Fibroblast of peridontal ligament (primary cell): ENCODE measurements at regions not wholly inside any gene's neighbourhood (a gene's known extent, or its start where the extent isn't known, plus 50 kb on each side); places are given as distances from the start of the nearest gene placed in this dataset.
"Not testable (repeated sequence)": the region's sequence is repeated elsewhere in the genome, so short reads cannot be mapped to it uniquely, and the experiment has no call there.

Source experiments
- DNase-seq: peaks from one replicate; pipeline ENCODE4 v3.0.0-alpha.2; 2010; ENCODE audit errors: extremely low read depth

- no peak for DNase-seq
These were observed 149.3 kb downstream of the TGFB2 start for GRCh38 chr1:218494449-218494852.

- DNase-seq, result no peak
These were observed 150.8 kb downstream of the TGFB2 start for GRCh38 chr1:218495931-218496330.

GRCh38 chr1:218496561-218496960, 151.4 kb downstream of the TGFB2 start:
- peak; percentile 99 for DNase-seq

DNA sequence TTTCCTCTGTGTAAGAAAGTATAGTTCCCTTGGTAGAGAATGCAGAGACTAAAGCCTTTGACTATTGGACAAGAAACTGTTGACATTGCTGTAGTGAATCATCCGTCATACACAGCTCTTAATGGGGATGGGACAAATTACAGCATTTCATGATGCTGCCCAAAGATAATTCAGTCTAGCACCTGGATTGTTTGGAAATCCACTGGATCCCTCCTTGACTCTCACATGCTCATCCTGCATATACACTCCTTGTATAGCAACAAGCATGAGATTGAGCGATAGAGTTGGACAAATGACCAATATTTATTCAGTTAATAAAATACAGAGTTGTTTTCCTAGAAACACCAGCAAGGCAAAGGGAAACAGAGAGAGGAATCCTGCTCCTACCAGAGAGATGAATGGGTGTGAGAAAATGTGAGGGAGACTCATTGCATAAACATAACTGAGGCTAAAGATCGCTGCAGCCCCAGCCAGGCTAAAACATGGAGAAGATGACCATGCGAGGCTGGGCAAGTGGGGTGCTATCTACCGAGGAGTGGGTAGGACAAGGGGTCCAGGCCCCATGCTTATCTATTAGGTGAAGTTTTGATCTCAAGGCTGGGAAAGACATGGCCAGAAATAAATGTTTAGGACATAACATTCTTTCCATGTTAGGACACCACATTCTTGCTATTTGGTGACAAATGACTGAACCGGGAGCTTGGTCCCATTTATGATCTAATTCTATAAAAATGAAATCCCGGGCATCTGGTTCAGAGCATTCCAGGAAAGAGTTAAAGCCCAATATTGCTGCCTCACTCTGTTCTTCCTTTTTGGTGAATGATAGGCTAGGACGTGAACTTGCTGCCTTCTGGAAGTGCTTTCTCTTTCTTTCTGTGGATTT, 153.2 kb downstream of the TGFB2 start:
- DNase-seq, result peak; percentile 61

GRCh38 chr1:218499011-218499691, 154.0 kb downstream of the TGFB2 start:
- peak; percentile 83 for DNase-seq

- DNase-seq, result no peak
These were observed 154.8 kb downstream of the TGFB2 start for GRCh38 chr1:218499911-218500310.

DNA sequence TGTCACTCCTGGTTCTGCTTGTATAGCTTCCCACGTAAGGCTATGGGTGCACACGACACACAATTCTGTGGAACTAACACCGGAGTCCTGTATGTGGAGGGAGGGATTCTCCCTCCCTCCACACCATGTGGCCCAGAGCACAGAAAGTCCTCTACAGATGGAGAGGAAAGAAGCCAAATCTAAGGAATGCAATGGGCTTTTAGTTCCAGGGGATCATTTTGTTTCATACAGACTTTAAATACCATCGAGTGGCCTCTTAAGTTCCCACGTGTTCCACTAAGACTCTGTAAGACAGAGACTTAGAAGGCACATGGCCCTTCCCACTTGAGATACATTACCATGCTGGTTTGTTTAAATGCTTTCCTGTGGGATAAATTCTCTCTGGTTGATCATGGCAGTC, 156.0 kb downstream of the TGFB2 start:
- peak; percentile 31 for DNase-seq

DNA sequence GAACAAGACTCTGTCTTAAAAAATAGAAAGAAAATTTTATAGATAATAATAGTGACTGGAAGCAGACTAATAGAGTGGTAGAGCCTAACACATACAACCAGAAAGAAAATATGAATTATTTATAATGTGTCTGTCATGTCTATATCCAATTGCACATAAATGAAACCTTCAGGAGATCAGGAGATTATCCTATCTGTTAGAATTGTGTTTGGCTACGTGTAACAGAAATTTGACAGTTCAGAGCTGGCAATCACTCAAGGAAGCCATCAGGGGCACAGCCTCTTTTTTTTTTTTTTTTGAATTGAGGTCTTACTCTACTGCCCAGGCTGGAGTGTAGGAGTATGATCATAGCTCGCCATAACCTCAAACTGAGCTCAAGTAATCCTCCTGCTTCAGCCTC, 157.2 kb downstream of the TGFB2 start:
- DNase-seq, result no peak

DNA sequence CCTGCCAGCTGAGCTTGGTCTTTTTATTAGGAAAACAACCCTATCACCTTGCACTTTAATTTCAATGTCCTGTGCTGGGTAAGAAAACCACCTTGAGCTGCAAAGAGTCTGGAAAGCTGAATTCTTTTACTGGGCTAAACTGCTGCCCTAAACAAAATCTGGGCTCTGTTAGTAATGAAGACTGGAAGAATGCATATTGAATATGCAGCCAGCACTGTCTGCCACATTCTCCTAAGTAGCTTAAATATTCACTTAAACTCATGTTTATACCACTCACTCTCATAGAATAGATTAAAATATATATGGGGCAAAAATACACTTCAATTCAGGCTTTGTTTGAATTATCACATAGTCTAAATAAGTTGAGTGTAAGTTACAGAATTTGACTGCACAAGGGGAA, 158.0 kb downstream of the TGFB2 start:
- DNase-seq, result no peak

DNA sequence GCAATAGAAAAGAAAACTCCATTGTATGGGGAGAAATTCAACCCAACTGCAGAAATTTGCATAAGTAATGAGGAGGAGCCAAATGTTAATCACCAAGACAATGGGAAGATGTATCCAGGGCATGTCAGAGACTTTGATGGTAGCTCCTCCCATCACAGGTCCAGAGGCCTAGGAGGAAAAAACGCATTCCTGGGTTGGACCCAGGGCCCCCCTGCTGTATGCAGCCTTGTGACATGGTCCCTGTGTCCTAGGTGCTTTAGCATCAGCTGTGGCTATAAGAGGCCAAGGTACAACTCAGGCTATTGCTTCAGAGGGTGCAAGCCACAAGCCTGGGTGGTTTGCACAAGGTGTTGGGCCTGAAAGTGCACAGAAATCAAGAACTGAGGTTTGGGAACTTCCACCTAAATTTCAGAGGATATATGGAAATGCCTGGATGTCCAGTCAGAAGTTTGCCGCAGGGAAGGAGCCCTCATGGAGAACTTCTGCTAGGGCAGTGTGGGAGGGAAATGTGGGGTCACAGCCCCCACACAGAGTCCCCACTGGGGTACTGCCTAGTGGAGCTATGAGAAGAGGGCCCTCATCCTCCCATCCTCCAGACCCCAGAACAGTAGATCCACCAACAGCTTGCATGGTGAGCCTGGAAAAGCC, 162.3 kb downstream of the TGFB2 start:
- DNase-seq, result no peak

DNA sequence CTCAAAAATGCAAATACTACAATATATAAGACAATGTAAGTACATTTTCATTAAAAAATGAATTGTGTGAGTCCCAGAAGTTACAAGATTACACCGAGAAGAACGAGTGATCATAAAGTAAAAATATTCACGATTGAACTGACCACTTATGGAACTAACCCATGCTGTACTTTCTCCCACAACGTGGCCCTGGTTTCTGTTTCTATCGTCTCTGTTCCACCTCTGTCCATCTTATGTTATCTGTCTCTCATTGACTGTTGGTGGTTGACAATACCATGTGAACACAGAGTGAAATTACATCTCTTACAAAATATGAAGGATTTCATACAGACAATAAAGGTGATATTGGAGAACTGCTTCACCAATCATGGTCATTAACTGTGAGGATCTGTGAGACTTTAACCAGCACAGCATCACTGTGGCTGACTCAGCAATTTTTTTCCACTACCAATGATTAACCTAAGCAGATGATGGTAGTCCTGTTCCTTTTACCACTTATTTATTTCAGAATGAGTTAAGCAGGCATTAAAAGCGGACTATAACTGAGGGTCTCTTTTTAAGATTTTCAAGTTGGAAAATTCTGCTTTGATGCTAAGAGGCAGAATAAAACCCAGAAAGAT, 165.1 kb downstream of the TGFB2 start:
- no peak for DNase-seq

- no peak for DNase-seq
These were observed 168.2 kb downstream of the TGFB2 start for GRCh38 chr1:218513328-218513727.

DNA sequence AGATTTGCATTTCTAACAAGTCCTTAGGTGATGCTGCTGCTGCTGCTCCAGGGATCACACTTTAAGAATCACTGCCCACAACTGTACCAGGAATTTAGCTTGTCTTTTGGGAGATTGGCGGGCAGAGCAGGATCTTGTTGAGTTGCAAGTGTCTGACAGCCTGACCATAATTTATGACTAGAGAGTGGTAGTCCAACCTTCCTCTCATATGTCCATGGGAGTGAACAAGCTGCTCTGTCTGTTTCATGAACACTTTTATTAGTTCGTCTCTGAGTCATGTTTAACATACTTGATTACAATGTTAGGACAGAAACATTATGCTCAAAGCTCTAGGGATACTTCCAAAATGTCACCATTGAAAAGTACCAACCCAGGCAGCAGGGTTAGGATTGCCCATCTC, 169.6 kb downstream of the TGFB2 start:
- no peak for DNase-seq

GRCh38 chr1:218516526-218516925, 171.4 kb downstream of the TGFB2 start:
- no peak for DNase-seq

GRCh38 chr1:218517459-218517858, 172.3 kb downstream of the TGFB2 start:
- no peak for DNase-seq

DNA sequence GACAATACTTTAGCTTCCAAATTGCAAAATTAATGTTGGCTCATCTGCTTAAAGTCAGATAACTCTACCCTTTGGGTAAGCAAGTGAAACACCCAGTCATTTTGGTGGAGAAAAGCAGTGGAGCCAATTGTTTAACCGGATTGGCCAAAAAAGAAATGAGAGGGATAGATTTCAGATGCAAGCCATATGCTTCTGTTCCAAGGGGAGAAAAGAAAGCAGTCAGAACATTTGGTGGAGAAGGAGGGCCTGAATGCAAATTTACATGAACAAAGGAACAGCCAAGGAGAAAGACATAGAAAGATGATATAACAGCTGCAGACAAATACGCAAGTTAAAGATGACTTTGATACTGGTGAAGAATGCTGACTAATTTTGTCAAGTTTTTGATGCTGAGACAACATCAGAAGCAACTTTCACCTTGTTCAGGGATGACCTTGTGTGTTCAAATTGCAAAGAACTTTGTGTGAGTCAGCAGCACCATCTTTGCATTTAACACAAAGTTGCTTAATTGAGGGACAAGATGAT, 173.1 kb downstream of the TGFB2 start:
- no peak for DNase-seq

- DNase-seq, result not testable (repeated sequence)
These were observed 175.5 kb downstream of the TGFB2 start for GRCh38 chr1:218520646-218521045.

- DNase-seq, result peak; percentile 41
These were observed 176.5 kb downstream of the TGFB2 start for GRCh38 chr1:218521414-218522169.

- DNase-seq, result peak; percentile 22
These were observed 179.4 kb downstream of the TGFB2 start for GRCh38 chr1:218524526-218524925.

GRCh38 chr1:218525031-218525430, 179.9 kb downstream of the TGFB2 start:
- no peak for DNase-seq
